AG04449 (cell line): ENCODE measurements at regions not wholly inside any gene's neighbourhood (a gene's known extent, or its start where the extent isn't known, plus 50 kb on each side); places are given as distances from the start of the nearest gene placed in this dataset.
"Not testable (repeated sequence)": the region's sequence is repeated elsewhere in the genome, so short reads cannot be mapped to it uniquely, and the experiment has no call there.

ENCODE experiments used
- CTCF ChIA-PET: fragments of 350-600 bp; formaldehyde crosslinking; extraction: SDS; loops from one replicate; lab custom pipeline; 2021; ENCODE audit warnings: antibody characterized with exemption; lab: Yijun Ruan, JAX
- POLR2A ChIA-PET: fragments of 400-600, 350-600 bp; formaldehyde crosslinking; extraction: SDS; loops from one replicate; lab custom pipeline; 2020; ENCODE audit warnings: antibody characterized with exemption, inconsistent platforms; lab: Yijun Ruan, JAX
- DNase-seq: peaks from one replicate; pipeline ENCODE4 v3.0.0-alpha.2; 2010; ENCODE audit warnings: low read depth, low spot score
- H3K4me3 ChIP-seq: 2 replicates; pipeline ENCODE4 v1.5.1; 2011; ENCODE audit warnings: low read depth, mild to moderate bottlenecking, control low read depth, low read length
- TF ChIP-seq, protein P1 (sequence below): IDR thresholded peaks from one replicate; pipeline ENCODE4 v1.5.1; 2011; ENCODE audit warnings: mild to moderate bottlenecking, moderate library complexity, low read length, control low read depth, inconsistent platforms; ENCODE audit not compliant: insufficient read depth; ENCODE audit errors: missing control alignments

DNA sequence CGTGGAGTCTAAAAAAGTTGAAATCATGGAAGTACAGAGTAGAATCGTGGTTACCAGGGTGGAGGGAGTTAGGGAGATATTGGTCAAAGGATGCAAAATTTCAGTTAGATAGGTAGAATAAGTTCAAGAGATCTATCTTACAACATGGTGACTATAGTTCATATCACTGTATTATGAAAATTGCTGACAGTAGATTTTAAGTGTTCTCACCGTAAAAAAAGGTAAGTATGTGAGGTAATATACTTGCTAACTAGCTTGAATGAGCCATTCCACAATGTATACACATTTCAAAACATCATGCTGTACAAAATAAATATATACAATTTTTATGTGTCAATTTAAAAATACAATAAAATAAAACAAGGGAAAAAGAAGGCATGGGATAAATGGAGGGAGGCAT lies 392.1 kb downstream of the CAAP1 start:
- DNase-seq: no peak
- POLR2A ChIA-PET: no interaction called here
- no peak overlapping the region for H3K4me3 ChIP-seq
- TF ChIP-seq, protein P1, sequence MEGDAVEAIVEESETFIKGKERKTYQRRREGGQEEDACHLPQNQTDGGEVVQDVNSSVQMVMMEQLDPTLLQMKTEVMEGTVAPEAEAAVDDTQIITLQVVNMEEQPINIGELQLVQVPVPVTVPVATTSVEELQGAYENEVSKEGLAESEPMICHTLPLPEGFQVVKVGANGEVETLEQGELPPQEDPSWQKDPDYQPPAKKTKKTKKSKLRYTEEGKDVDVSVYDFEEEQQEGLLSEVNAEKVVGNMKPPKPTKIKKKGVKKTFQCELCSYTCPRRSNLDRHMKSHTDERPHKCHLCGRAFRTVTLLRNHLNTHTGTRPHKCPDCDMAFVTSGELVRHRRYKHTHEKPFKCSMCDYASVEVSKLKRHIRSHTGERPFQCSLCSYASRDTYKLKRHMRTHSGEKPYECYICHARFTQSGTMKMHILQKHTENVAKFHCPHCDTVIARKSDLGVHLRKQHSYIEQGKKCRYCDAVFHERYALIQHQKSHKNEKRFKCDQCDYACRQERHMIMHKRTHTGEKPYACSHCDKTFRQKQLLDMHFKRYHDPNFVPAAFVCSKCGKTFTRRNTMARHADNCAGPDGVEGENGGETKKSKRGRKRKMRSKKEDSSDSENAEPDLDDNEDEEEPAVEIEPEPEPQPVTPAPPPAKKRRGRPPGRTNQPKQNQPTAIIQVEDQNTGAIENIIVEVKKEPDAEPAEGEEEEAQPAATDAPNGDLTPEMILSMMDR: no peak
- CTCF ChIA-PET: interaction anchor here (0.7 kb wide), 1 partner anchor 33 kb away, joined by 3 read pairs; no protein-coding TSS in a partner anchor

DNA sequence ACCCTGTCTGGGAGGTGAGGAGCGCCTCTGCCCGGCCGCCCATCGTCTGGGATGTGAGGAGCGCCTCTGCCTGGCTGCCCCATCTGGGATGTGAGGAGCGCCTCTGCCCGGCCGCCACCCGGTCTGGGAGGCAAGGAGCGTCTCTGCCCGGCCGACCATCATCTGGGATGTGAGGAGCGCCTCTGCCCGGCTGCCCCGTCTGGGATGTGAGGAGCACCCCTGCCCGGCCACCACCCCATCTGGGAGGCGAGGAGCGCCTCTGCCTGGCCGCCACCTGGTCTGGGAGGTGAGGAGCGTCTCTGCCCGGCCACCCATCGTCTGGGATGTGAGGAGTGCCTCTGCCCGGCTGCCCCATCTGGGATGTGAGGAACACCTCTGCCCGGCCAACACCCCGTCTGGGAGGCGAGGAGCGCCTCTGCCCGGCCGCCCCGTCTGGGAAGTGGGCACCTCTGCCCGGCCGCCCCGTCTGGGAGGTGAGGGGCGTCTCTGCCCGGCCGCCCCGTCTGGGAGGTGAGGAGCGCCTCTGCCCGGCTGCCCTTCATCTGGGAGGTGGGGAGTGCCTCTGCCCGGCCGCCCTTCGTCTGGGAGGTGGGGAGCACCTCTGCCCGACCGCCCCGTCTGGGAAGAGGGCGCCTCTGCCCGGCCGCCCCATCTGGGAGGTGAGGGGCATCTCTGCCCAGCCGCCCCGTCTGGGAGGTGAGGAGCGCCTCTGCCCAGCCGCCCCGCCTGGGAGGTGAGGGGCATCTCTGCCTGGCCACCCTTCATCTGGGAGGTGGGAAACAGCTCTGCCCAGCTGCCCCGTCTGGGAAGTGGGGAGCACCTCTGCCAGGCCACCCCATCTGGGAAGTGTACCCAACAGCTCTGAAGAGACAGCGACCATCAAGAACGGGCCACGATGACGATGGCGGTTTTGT lies 399.7 kb downstream of the CAAP1 start:
- CTCF ChIA-PET: not testable (repeated sequence)

DNA sequence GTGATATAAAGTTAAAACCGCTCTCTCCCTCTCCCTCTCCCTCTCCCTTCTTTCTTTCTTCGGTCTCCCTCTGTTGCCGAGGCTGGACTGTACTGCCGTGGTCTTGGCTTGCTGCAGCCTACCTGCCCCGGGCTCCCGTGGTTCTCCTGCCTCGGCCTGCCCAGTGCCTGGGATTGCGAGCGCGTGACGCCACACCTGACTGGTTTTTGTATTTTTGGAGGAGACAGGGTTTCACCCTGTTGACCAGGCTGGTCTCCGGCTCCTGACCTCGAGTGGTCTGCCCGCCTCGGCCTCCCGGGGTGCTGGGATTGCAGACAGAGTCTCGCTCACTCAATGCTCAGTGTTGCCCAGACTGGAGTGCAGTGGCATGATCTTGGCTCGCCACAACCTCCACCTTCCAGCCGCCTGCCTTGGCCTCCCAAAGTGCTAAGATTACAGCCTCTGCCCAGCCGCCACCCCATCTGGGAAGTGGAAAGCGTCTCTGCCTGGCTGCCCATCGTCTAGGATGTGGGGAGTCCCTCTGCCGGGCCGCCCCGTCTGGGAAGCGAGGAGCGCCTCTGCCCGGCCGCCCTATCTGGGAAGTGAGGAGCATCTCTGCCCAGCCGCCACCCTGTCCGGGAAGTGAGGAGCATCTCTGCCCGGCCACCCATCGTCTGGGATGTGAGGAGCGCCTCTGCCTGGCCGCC lies 400.5 kb downstream of the CAAP1 start:
- POLR2A ChIA-PET, DNase-seq, H3K4me3 ChIP-seq, CTCF ChIA-PET: not testable (repeated sequence)

More for the DNA sequence above, 399.7 kb downstream of the CAAP1 start:
- H3K4me3 ChIP-seq, POLR2A ChIA-PET, DNase-seq: not testable (repeated sequence)

DNA sequence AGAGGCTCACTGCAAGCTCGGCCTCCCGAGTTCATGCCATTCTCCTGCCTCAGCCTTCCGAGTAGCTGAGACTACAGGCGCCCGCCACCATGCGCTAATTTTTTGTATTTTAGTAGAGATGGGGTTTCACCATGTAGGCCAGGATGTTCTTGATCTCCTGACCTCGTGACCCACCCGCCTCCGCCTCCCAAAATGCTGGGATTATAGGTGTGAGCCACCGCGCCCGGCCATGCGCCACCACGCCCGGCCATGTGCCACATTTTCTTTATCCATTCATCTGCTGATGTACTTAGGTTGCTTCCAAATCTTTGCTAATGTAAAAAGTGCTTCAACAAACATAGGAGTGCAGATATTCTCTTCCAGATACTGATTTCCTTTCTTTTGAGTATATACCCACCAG lies 408.6 kb downstream of the CAAP1 start:
- CTCF ChIA-PET: no interaction called here

DNA sequence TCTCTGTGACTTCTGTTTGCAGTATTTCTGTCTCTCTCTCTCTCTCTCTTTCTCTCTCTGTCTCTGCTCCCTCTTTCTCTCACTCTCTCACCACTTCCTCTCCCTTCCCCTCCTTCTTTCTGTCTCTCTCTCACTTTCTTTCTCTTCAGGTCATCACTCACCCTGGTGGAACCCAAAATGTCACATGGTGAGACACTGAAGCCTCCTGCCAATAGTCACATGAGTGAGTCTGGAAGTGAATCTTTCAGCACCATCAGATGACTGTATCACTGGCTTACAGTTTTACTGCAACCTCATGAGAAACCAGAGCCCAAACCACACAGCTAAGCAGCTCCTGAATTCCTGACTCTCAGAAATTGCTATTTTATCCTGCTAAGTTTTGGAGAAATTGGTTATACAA lies 414.6 kb downstream of the CAAP1 start:
- POLR2A ChIA-PET: no interaction called here
- TF ChIP-seq, protein P1: no peak
- H3K4me3 ChIP-seq: no peak overlapping the region
- CTCF ChIA-PET: no interaction called here
- no peak for DNase-seq

More for the DNA sequence above, 408.6 kb downstream of the CAAP1 start:
- POLR2A ChIA-PET: no interaction called here
- TF ChIP-seq, protein P1: no peak
- no peak overlapping the region for H3K4me3 ChIP-seq
- no peak for DNase-seq

DNA sequence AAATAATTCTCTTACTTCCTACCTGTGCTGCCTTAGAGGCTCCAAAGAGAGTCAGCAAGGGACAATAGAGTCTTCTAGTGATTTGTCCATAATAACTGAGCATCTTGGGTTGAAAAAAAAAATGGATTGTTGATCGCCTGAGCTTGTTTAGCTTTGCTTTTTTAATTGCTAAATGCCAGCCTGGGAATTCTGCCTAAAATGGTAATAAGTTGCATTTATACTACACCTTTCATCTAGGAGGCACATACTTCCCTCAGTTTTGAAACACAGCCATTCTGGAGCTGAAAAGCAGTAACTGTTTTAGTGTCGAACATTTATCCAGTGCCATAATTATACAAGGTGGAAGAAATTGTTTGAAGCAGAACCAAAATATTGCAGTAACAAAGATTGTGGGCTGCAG lies 421.3 kb downstream of the CAAP1 start:
- no peak overlapping the region for H3K4me3 ChIP-seq
- CTCF ChIA-PET: no interaction called here
- POLR2A ChIA-PET: no interaction called here
- DNase-seq: no peak
- TF ChIP-seq, protein P1: no peak

DNA sequence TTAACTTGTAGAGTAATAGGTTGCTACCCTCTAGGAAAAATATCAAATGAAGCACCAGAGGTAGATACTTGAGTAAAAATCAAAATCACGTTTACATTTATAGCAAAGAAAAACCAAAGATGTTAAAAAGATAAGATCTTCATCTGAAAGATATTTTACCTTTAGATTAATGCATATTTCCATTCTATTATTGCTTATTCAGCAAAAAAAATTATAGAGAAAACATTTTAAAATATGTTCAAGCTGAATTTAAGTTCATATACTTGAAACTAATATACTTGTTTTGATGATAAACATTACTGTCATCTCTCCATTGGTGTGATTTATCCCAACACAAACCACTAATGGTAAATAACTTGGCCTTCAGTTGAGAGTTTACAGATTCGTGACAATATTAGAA lies 422.3 kb downstream of the CAAP1 start:
- TF ChIP-seq, protein P1: no peak
- POLR2A ChIA-PET: no interaction called here

More for the DNA sequence above, 422.3 kb downstream of the CAAP1 start:
- DNase-seq: no peak
- no peak overlapping the region for H3K4me3 ChIP-seq
- CTCF ChIA-PET: no interaction called here
